ENCODE measurements at regions not wholly inside any gene's neighbourhood (a gene's known extent, or its start where the extent isn't known, plus 50 kb on each side); places are given as distances from the start of the nearest gene placed in this dataset.

GRCh38 chr1:38235705-38236104, 189.1 kb upstream of the POU3F1 start:
- H3K4me3 ChIP-seq (replicated peaks; ENCODE audit: low read depth, low read length), result no peak overlapping the region
- no peak for DNase-seq (ENCODE audit: extremely low read depth, insufficient read length)
- no peaks in the 10 kb centered on the region for H3K36me3 ChIP-seq (ENCODE audit: control insufficient read depth, insufficient read depth, low read length)
- H3K27me3 ChIP-seq (replicated peaks; ENCODE audit: control insufficient read depth, insufficient read depth, low read length), result no peaks in the 10 kb centered on the region; the same call in none of the 2 replicates
- no peak for TF ChIP-seq CTCF (IDR thresholded peaks at IDR 0.05; ENCODE audit: insufficient read depth, low read length, poor library complexity, severe bottlenecking)

GRCh38 chr1:38231941-38232340, 185.3 kb upstream of the POU3F1 start:
- no peaks in the 10 kb centered on the region; the same call in 1 of the 2 replicates for H3K27me3 ChIP-seq (replicated peaks; ENCODE audit: control insufficient read depth, insufficient read depth, low read length)

GRCh38 chr1:38228718-38229117, 182.1 kb upstream of the POU3F1 start:
- no peaks in the 10 kb centered on the region for H3K36me3 ChIP-seq (ENCODE audit: control insufficient read depth, insufficient read depth, low read length)
- H3K27me3 ChIP-seq (replicated peaks; ENCODE audit: control insufficient read depth, insufficient read depth, low read length), result no peaks in the 10 kb centered on the region; the same call in 1 of the 2 replicates
- TF ChIP-seq CTCF (IDR thresholded peaks at IDR 0.05; ENCODE audit: insufficient read depth, low read length, poor library complexity, severe bottlenecking), result no peak
- no peak overlapping the region for H3K4me3 ChIP-seq (replicated peaks; ENCODE audit: low read depth, low read length)
- DNase-seq (ENCODE audit: extremely low read depth, insufficient read length), result no peak

More at GRCh38 chr1:38231941-38232340, 185.3 kb upstream of the POU3F1 start:
- Histone ChIP-seq H3K4me3 (replicated peaks; ENCODE audit: low read depth, low read length) (no peak overlapping the region), H3K36me3 (ENCODE audit: control insufficient read depth, insufficient read depth, low read length) (no peaks in the 10 kb centered on the region)
- DNase-seq (ENCODE audit: extremely low read depth, insufficient read length), result no peak
- TF ChIP-seq CTCF (IDR thresholded peaks at IDR 0.05; ENCODE audit: insufficient read depth, low read length, poor library complexity, severe bottlenecking), result no peak

GRCh38 chr1:38225745-38226144, 179.2 kb upstream of the POU3F1 start:
- H3K4me3 ChIP-seq (replicated peaks; ENCODE audit: low read depth, low read length), result no peak overlapping the region
- no peaks in the 10 kb centered on the region for H3K36me3 ChIP-seq (ENCODE audit: control insufficient read depth, insufficient read depth, low read length)
- DNase-seq (ENCODE audit: extremely low read depth, insufficient read length), result no peak
- no peak for TF ChIP-seq CTCF (IDR thresholded peaks at IDR 0.05; ENCODE audit: insufficient read depth, low read length, poor library complexity, severe bottlenecking)
- no peaks in the 10 kb centered on the region for H3K27me3 ChIP-seq (replicated peaks; ENCODE audit: control insufficient read depth, insufficient read depth, low read length)

GRCh38 chr1:38223391-38223790, 176.8 kb upstream of the POU3F1 start:
- TF ChIP-seq CTCF (IDR thresholded peaks at IDR 0.05; ENCODE audit: insufficient read depth, low read length, poor library complexity, severe bottlenecking), result no peak
- DNase-seq (ENCODE audit: extremely low read depth, insufficient read length), result no peak
- Histone ChIP-seq H3K27me3 (replicated peaks; ENCODE audit: control insufficient read depth, insufficient read depth, low read length) (no peaks in the 10 kb centered on the region), H3K4me3 (replicated peaks; ENCODE audit: low read depth, low read length) (no peak overlapping the region), H3K36me3 (ENCODE audit: control insufficient read depth, insufficient read depth, low read length) (no peaks in the 10 kb centered on the region)

GRCh38 chr1:38222891-38223290, 176.3 kb upstream of the POU3F1 start:
- H3K27me3 ChIP-seq (replicated peaks; ENCODE audit: control insufficient read depth, insufficient read depth, low read length), result peaks cover 3% of the 10 kb centered on the region; the same call in 1 of the 2 replicates
- H3K36me3 ChIP-seq (ENCODE audit: control insufficient read depth, insufficient read depth, low read length), result no peaks in the 10 kb centered on the region
- no peak for DNase-seq (ENCODE audit: extremely low read depth, insufficient read length)
- no peak for TF ChIP-seq CTCF (IDR thresholded peaks at IDR 0.05; ENCODE audit: insufficient read depth, low read length, poor library complexity, severe bottlenecking)
- H3K4me3 ChIP-seq (replicated peaks; ENCODE audit: low read depth, low read length), result no peak overlapping the region

Data from GM06990 (cell line).